HEK293 (cell line): ENCODE measurements at regions not wholly inside any gene's neighbourhood (a gene's known extent, or its start where the extent isn't known, plus 50 kb on each side); places are given as distances from the start of the nearest gene placed in this dataset.

Source experiments
- WT1 ChIP-seq: fragments of 450-650 bp; formaldehyde crosslinking; IDR thresholded peaks from 2 replicates; pipeline ENCODE4 v1.5.1; 2016; ENCODE audit warnings: missing biosample characterization, missing genetic modification characterization
- ZBTB1 ChIP-seq: fragments of 450-650 bp; formaldehyde crosslinking; IDR thresholded peaks from 2 replicates; pipeline ENCODE4 v1.5.1; 2016; ENCODE audit warnings: missing biosample characterization, missing genetic modification characterization
- ZNF175 ChIP-seq: fragments of 450-650 bp; formaldehyde crosslinking; IDR thresholded peaks from 2 replicates; pipeline ENCODE4 v1.5.1; 2016; ENCODE audit warnings: missing biosample characterization, missing genetic modification characterization
- ZNF266 ChIP-seq: fragments of 450-650 bp; formaldehyde crosslinking; IDR thresholded peaks from 2 replicates; pipeline ENCODE4 v1.5.1; 2016; ENCODE audit warnings: missing biosample characterization, missing genetic modification characterization, low read depth
- ZNF274 ChIP-seq, 2 experiments: fragments of 200-500 bp in 1 of 2; fragments of 450-650 bp in 1 of 2; sonication (Bioruptor generic) in 1 of 2; formaldehyde crosslinking in 1 of 2; IDR thresholded peaks; 2 replicates each; pipeline versions ENCODE4 v1.5.1 to v1.6.1; 2014 to 2016; ENCODE audit warnings: borderline replicate concordance in 1 of 2, inconsistent platforms in 1 of 2, low read length in 1 of 2, missing biosample characterization in 1 of 2, missing genetic modification characterization in 1 of 2
- ZNF501 ChIP-seq: fragments of 450-650 bp; formaldehyde crosslinking; IDR thresholded peaks from 2 replicates; pipeline ENCODE4 v1.5.1; 2016; ENCODE audit warnings: missing biosample characterization, missing genetic modification characterization
- ZNF521 ChIP-seq: fragments of 450-650 bp; formaldehyde crosslinking; IDR thresholded peaks from 2 replicates; pipeline ENCODE4 v1.5.1; 2017; ENCODE audit warnings: missing biosample characterization, mild to moderate bottlenecking, missing genetic modification characterization
- TF ChIP-seq, protein P1 (sequence below): fragments of 450-650 bp; formaldehyde crosslinking; IDR thresholded peaks from 2 replicates; pipeline ENCODE4 v1.5.1; 2016; ENCODE audit warnings: missing biosample characterization, missing genetic modification characterization

DNA sequence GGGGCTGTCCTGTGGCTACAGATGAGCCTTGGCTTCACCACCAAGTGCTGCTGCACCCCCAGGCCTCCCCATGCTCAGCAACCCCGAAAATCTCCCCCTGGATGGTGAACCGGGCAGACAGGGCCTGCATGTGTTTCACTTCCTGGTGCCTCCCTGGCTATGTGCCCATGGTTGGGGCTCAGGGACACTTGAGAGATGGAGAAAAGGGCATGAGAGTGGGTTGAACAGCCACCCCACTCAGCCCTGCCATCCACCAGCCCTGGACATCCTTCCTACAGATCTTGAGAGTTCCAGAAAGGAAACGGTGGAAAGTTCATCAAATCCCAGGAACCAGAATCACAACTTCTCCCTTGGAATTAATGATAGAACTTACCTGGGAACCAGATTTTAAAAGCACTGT is 74.7 kb upstream of the TEX51 start:
- TF ChIP-seq, protein P1, sequence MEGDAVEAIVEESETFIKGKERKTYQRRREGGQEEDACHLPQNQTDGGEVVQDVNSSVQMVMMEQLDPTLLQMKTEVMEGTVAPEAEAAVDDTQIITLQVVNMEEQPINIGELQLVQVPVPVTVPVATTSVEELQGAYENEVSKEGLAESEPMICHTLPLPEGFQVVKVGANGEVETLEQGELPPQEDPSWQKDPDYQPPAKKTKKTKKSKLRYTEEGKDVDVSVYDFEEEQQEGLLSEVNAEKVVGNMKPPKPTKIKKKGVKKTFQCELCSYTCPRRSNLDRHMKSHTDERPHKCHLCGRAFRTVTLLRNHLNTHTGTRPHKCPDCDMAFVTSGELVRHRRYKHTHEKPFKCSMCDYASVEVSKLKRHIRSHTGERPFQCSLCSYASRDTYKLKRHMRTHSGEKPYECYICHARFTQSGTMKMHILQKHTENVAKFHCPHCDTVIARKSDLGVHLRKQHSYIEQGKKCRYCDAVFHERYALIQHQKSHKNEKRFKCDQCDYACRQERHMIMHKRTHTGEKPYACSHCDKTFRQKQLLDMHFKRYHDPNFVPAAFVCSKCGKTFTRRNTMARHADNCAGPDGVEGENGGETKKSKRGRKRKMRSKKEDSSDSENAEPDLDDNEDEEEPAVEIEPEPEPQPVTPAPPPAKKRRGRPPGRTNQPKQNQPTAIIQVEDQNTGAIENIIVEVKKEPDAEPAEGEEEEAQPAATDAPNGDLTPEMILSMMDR (tag by site-specific recombination), result no peak
- TF ChIP-seq ZBTB1 (tag by site-specific recombination), result no peak
- no peak for TF ChIP-seq WT1 (tag by site-specific recombination)
- no peak for TF ChIP-seq ZNF274 (IDR thresholded peaks at IDR 0.05; ENCODE audit: low read length)
- TF ChIP-seq ZNF274 (tag by site-specific recombination; IDR thresholded peaks at IDR 0.05; ENCODE audit: borderline replicate concordance), result no peak
- TF ChIP-seq ZNF266 (tag by site-specific recombination), result no peak
- no peak for TF ChIP-seq ZNF521 (tag by site-specific recombination)
- no peak for TF ChIP-seq ZNF501 (tag by site-specific recombination)
- TF ChIP-seq ZNF175 (tag by site-specific recombination), result no peak
